AG10803 (cell line): ENCODE measurements at regions not wholly inside any gene's neighbourhood (a gene's known extent, or its start where the extent isn't known, plus 50 kb on each side); places are given as distances from the start of the nearest gene placed in this dataset.
A peak's percentile ranks its signal among the peaks of the same experiment; 100 is the strongest.
"Not testable (repeated sequence)": the region's sequence is repeated elsewhere in the genome, so short reads cannot be mapped to it uniquely, and the experiment has no call there.

ENCODE experiments used
- DNase-seq: peaks from one replicate; pipeline ENCODE4 v3.0.0; 2010; ENCODE audit warnings: low read depth
- H3K4me3 ChIP-seq: 2 replicates; pipeline ENCODE4 v1.5.1; 2011; ENCODE audit warnings: mild to moderate bottlenecking, low read length, control low read depth
- CTCF ChIP-seq: conservative IDR thresholded peaks from 2 replicates; pipeline ENCODE4 v1.5.1; 2011; ENCODE audit warnings: mild to moderate bottlenecking, low read length, control low read depth, inconsistent platforms

GRCh38 chr12:116664085-116664484 lies 73.8 kb downstream of the SPRING1 start:
- TF ChIP-seq CTCF, result no peak
- H3K4me3 ChIP-seq, result no peak overlapping the region
- no peak for DNase-seq

GRCh38 chr12:116662612-116663144 lies 75.2 kb downstream of the SPRING1 start:
- no peak; the same call in 1 of the 2 replicates for TF ChIP-seq CTCF
- peak; percentile 43 for DNase-seq
- H3K4me3 ChIP-seq, result no peak overlapping the region

GRCh38 chr12:116661341-116661740 lies 76.5 kb downstream of the SPRING1 start:
- TF ChIP-seq CTCF, result no peak

GRCh38 chr12:116660740-116661139 lies 77.1 kb downstream of the SPRING1 start:
- not testable (repeated sequence) for DNase-seq, H3K4me3 ChIP-seq

More at GRCh38 chr12:116661341-116661740, 76.5 kb downstream of the SPRING1 start:
- H3K4me3 ChIP-seq, result no peak overlapping the region
- no peak for DNase-seq

GRCh38 chr12:116659771-116660481 lies 77.9 kb downstream of the SPRING1 start:
- no peak overlapping the region for H3K4me3 ChIP-seq
- DNase-seq, result no peak
- no peak for TF ChIP-seq CTCF

- peak overlapping the region; percentile 54 for H3K4me3 ChIP-seq
- TF ChIP-seq CTCF, result no peak
Measured at GRCh38 chr12:116657921-116658495, 79.9 kb downstream of the SPRING1 start.

GRCh38 chr12:116656306-116656705 lies 81.6 kb downstream of the SPRING1 start:
- peak; percentile 25 for DNase-seq
- TF ChIP-seq CTCF, result no peak
- no peak overlapping the region for H3K4me3 ChIP-seq

More at GRCh38 chr12:116657921-116658495, 79.9 kb downstream of the SPRING1 start:
- DNase-seq, result no peak
